Trophoblast cell (in vitro differentiated cells and primary cell): ENCODE measurements at regions not wholly inside any gene's neighbourhood (a gene's known extent, or its start where the extent isn't known, plus 50 kb on each side); places are given as distances from the start of the nearest gene placed in this dataset.

Source experiments
- DNase-seq, 2 donors: peaks; one replicate each; pipeline ENCODE4 v3.0.0-alpha.2; 2016
- H2AFZ ChIP-seq: 2 replicates; pipeline ENCODE4 v1.6.1; 2013; ENCODE audit warnings: low read length, moderate library complexity, mild to moderate bottlenecking; ENCODE audit not compliant: insufficient read depth, poor library complexity
- H2AK5ac ChIP-seq: 2 replicates; pipeline ENCODE4 v1.6.1; 2013; ENCODE audit warnings: mild to moderate bottlenecking, low read length
- H2BK120ac ChIP-seq: 2 replicates; pipeline ENCODE4 v1.6.1; 2013; ENCODE audit warnings: low read length, mild to moderate bottlenecking, moderate library complexity; ENCODE audit not compliant: insufficient read depth, poor library complexity
- H2BK12ac ChIP-seq: 2 replicates; pipeline ENCODE4 v1.6.1; 2013; ENCODE audit warnings: mild to moderate bottlenecking, low read length, moderate library complexity
- H2BK5ac ChIP-seq: 2 replicates; pipeline ENCODE4 v1.6.1; 2013; ENCODE audit warnings: low read length, low read depth, moderate library complexity, mild to moderate bottlenecking; ENCODE audit not compliant: poor library complexity
- H3K14ac ChIP-seq: 2 replicates; pipeline ENCODE4 v1.6.1; 2013; ENCODE audit warnings: mild to moderate bottlenecking, low read length
- H3K18ac ChIP-seq: 2 replicates; pipeline ENCODE4 v1.6.1; 2013; ENCODE audit warnings: mild to moderate bottlenecking, low read length
- H3K23ac ChIP-seq: 2 replicates; pipeline ENCODE4 v1.6.1; 2013; ENCODE audit warnings: low read length
- H3K27ac ChIP-seq: 2 replicates; pipeline ENCODE4 v1.5.1; 2013; ENCODE audit warnings: low read depth, mild to moderate bottlenecking, inconsistent platforms, low read length, moderate library complexity
- H3K27me3 ChIP-seq: 2 replicates; pipeline ENCODE4 v1.6.1; 2013; ENCODE audit warnings: inconsistent platforms, mild to moderate bottlenecking, low read length, moderate library complexity; ENCODE audit not compliant: insufficient read depth
- H3K36me3 ChIP-seq, 2 experiments: 1 replicate in 1 of 2; 2 replicates in 1 of 2; pipeline ENCODE4 v1.6.1; 2013; ENCODE audit warnings: low read length in 2 of 2, mild to moderate bottlenecking in 2 of 2, moderate library complexity in 1 of 2; ENCODE audit not compliant: insufficient read depth in 2 of 2, control insufficient read depth in 1 of 2
- H3K4ac ChIP-seq: 2 replicates; pipeline ENCODE4 v1.6.1; 2013; ENCODE audit warnings: low read depth, mild to moderate bottlenecking, low read length, moderate library complexity
- H3K4me1 ChIP-seq, 2 experiments: 1 replicate in 1 of 2; 2 replicates in 1 of 2; pipeline ENCODE4 v1.6.1; 2013; ENCODE audit warnings: low read length in 2 of 2, mild to moderate bottlenecking in 2 of 2, moderate library complexity in 1 of 2; ENCODE audit not compliant: insufficient read depth in 2 of 2, control insufficient read depth in 1 of 2
- H3K4me2 ChIP-seq: 2 replicates; pipeline ENCODE4 v1.6.1; 2013; ENCODE audit warnings: inconsistent platforms, mild to moderate bottlenecking, low read length, moderate library complexity
- H3K4me3 ChIP-seq: 2 replicates; pipeline ENCODE4 v1.5.1; 2013; ENCODE audit warnings: mild to moderate bottlenecking, low read depth, low read length, inconsistent platforms
- H3K79me1 ChIP-seq: one replicate; pipeline ENCODE4 v1.6.1; 2013; ENCODE audit warnings: low read length
- H3K79me2 ChIP-seq: 2 replicates; pipeline ENCODE4 v1.6.1; 2013; ENCODE audit warnings: low read length, mild to moderate bottlenecking; ENCODE audit not compliant: control insufficient read depth, insufficient read depth, poor library complexity
- H3K9ac ChIP-seq: 2 replicates; pipeline ENCODE4 v1.6.1; 2013; ENCODE audit warnings: mild to moderate bottlenecking, low read length
- H3K9me3 ChIP-seq: 2 replicates; pipeline ENCODE4 v1.6.1; 2013; ENCODE audit warnings: low read depth, mild to moderate bottlenecking, control low read depth, inconsistent platforms, low read length; ENCODE audit not compliant: insufficient read depth
- H4K12ac ChIP-seq: 2 replicates; pipeline ENCODE4 v1.6.1; 2013; ENCODE audit warnings: low read depth, mild to moderate bottlenecking, low read length, moderate library complexity
- H4K8ac ChIP-seq: 2 replicates; pipeline ENCODE4 v1.6.1; 2013; ENCODE audit warnings: low read depth, mild to moderate bottlenecking, low read length, moderate library complexity
- H4K91ac ChIP-seq: one replicate; pipeline ENCODE4 v1.6.1; 2013; ENCODE audit warnings: low read depth, mild to moderate bottlenecking, low read length, moderate library complexity
- WGBS: extraction: QIAGEN DNeasy Blood & Tissue Kit; methylation state at CpG from one replicate; pipeline ENCODE4 v1.1.7; 2013; ENCODE audit warnings: missing lambda C conversion rate; ENCODE audit not compliant: insufficient read length, insufficient coverage; ENCODE audit errors: extremely low coverage; 5-methylcytosine and 5-hydroxymethylcytosine counted together

DNA sequence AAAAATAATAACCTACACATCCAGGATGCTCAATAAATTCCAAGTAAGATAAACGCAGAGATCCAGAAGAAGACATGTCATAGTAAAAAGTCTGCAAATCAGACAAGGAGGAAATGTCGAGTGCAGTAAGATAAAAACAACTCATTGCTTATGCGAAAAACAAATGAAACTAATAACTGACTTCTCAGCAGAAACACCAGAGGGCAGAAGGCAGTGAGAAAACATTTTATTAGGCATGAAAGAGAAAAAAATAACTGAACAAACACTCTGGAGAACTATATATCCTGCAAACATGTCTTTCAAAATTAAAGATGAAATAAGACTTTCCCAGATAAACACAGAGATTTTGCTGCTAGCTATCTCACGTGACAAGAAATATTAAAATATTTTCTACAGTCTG lies 201.3 kb upstream of the CTSO start:
- Histone ChIP-seq H3K9me3 (no peaks in the 10 kb centered on the region), H3K14ac (no peak overlapping the region), H3K18ac (no peak overlapping the region), H3K36me3 (no peaks in the 10 kb centered on the region), H3K23ac (no peak overlapping the region), H3K4me3 (no peak overlapping the region), H2BK120ac (no peak overlapping the region), H2BK12ac (no peak overlapping the region), H3K79me2 (no peaks in the 10 kb centered on the region), H3K27me3 (no peaks in the 10 kb centered on the region), H2BK5ac (no peak overlapping the region), H4K8ac (no peak overlapping the region), H2AFZ (no peak overlapping the region), H4K91ac (no peak overlapping the region), H2AK5ac (no peak overlapping the region), H4K12ac (no peak overlapping the region), H3K4me1 (no peaks in the 10 kb centered on the region), H3K9ac (no peak overlapping the region), H3K27ac (no peak overlapping the region), H3K4me2 (no peak overlapping the region), H3K4ac (no peak overlapping the region), H3K79me1 (no peaks in the 10 kb centered on the region)
- WGBS = no CpG with 5 or more reads among the region's 4 CpGs
- DNase-seq = peak in 1 of 2 donors; percentile 3

- Histone ChIP-seq H4K91ac (no peak overlapping the region), H2BK5ac (no peak overlapping the region), H2AFZ (no peak overlapping the region), H4K8ac (no peak overlapping the region), H3K79me1 (no peaks in the 10 kb centered on the region), H3K18ac (no peak overlapping the region), H3K14ac (no peak overlapping the region), H2AK5ac (no peak overlapping the region), H2BK12ac (no peak overlapping the region), H3K4me1 (no peaks in the 10 kb centered on the region), H3K9me3 (no peaks in the 10 kb centered on the region), H3K79me2 (no peaks in the 10 kb centered on the region), H4K12ac (no peak overlapping the region), H3K4me2 (no peak overlapping the region), H3K4me3 (no peak overlapping the region), H3K27ac (no peak overlapping the region), H3K23ac (no peak overlapping the region), H3K36me3 (no peaks in the 10 kb centered on the region), H3K4ac (no peak overlapping the region), H3K27me3 (no peaks in the 10 kb centered on the region), H3K9ac (no peak overlapping the region), H2BK120ac (no peak overlapping the region)
- no peak for DNase-seq
- WGBS = no CpG with 5 or more reads among the region's 2 CpGs
Measured at GRCh38 chr4:156146571-156146970, 192.9 kb upstream of the CTSO start.

GRCh38 chr4:156144961-156145360 lies 191.3 kb upstream of the CTSO start:
- H3K14ac ChIP-seq = no peak overlapping the region
- H2AFZ ChIP-seq = no peak overlapping the region
- no peak overlapping the region for H4K8ac ChIP-seq
- DNase-seq = no peak
- H4K91ac ChIP-seq = no peak overlapping the region
- H3K4me3 ChIP-seq = no peak overlapping the region
- H3K79me1 ChIP-seq = no peaks in the 10 kb centered on the region
- H3K27ac ChIP-seq = no peak overlapping the region
- no peak overlapping the region for H3K23ac ChIP-seq
- no peaks in the 10 kb centered on the region for H3K27me3 ChIP-seq
- H3K36me3 ChIP-seq = no peaks in the 10 kb centered on the region
- no peaks in the 10 kb centered on the region for H3K4me1 ChIP-seq
- H2BK12ac ChIP-seq = no peak overlapping the region
- no peak overlapping the region for H2AK5ac ChIP-seq
- no peak overlapping the region for H3K18ac ChIP-seq
- H2BK5ac ChIP-seq = no peak overlapping the region
- H4K12ac ChIP-seq = no peak overlapping the region
- H2BK120ac ChIP-seq = no peak overlapping the region
- no peaks in the 10 kb centered on the region for H3K9me3 ChIP-seq
- no peak overlapping the region for H3K4ac ChIP-seq
- no CpG with 5 or more reads among the region's 3 CpGs for WGBS
- H3K9ac ChIP-seq = no peak overlapping the region
- H3K79me2 ChIP-seq = no peaks in the 10 kb centered on the region
- no peak overlapping the region for H3K4me2 ChIP-seq

DNA sequence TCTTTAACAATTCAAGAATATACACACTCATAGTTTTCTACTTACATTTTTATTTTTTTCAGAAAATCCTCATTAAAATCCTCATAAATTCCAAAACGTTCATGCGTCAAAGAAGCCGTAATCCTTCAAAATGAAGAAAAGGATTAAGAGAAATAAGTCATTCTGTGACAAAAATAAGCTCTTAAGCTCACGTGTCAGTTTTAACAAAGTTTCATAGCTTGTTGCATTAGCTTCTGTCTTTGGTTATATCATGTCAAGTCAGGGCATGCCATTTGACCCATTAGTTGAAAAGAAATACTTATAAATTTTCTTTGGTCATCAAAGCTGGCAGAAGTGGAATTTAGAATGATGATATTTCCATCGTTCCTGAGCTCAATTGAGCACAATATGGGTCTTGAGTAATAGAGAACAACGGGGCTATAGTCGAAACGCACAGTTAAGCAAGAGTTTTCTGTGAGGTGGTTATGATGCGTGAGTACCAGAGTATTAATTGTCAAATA lies 185.2 kb upstream of the CTSO start:
- H3K4ac ChIP-seq = no peak overlapping the region
- no peak overlapping the region for H2BK5ac ChIP-seq
- no peaks in the 10 kb centered on the region for H3K9me3 ChIP-seq
- no peaks in the 10 kb centered on the region for H3K27me3 ChIP-seq
- H3K36me3 ChIP-seq = no peaks in the 10 kb centered on the region
- no peak overlapping the region for H3K14ac ChIP-seq
- H2AK5ac ChIP-seq = no peak overlapping the region
- H3K79me1 ChIP-seq = no peaks in the 10 kb centered on the region
- H4K91ac ChIP-seq = no peak overlapping the region
- no peak overlapping the region for H3K9ac ChIP-seq
- H2AFZ ChIP-seq = no peak overlapping the region
- H2BK120ac ChIP-seq = no peak overlapping the region
- 100% methylated on average over 3 of the region's 9 CpGs for WGBS
- H4K8ac ChIP-seq = no peak overlapping the region
- no peak overlapping the region for H3K23ac ChIP-seq
- no peak for DNase-seq
- H3K4me3 ChIP-seq = no peak overlapping the region
- H3K4me2 ChIP-seq = no peak overlapping the region
- H3K18ac ChIP-seq = no peak overlapping the region
- H3K4me1 ChIP-seq = no peaks in the 10 kb centered on the region
- H2BK12ac ChIP-seq = no peak overlapping the region
- no peaks in the 10 kb centered on the region for H3K79me2 ChIP-seq
- H3K27ac ChIP-seq = no peak overlapping the region
- H4K12ac ChIP-seq = no peak overlapping the region
